ENCODE measurements at regions not wholly inside any gene's neighbourhood (a gene's known extent, or its start where the extent isn't known, plus 50 kb on each side); places are given as distances from the start of the nearest gene placed in this dataset.

- TF ChIP-seq E2F1 (CRISPR knock-in tag; IDR thresholded peaks at IDR 0.05) (no peak), JUN (CRISPR knock-in tag; IDR thresholded peaks at IDR 0.05) (no peak), MLXIP (CRISPR knock-in tag; IDR thresholded peaks at IDR 0.05; ENCODE audit: borderline replicate concordance) (no peak), CBX1 (IDR thresholded peaks at IDR 0.05; ENCODE audit: low read depth) (no peak), ZNF761 (CRISPR knock-in tag; conservative IDR thresholded peaks at IDR 0.05) (no peak), NCOR1 (IDR thresholded peaks at IDR 0.05; ENCODE audit: borderline replicate concordance, low read length) (peak; percentile 68; the same call in 1 of the 2 replicates), ZNF747 (CRISPR knock-in tag; IDR thresholded peaks at IDR 0.05; ENCODE audit: borderline replicate concordance) (peak; percentile 33; the same call in 1 of the 2 replicates), ZSCAN21 (CRISPR knock-in tag; IDR thresholded peaks at IDR 0.05; ENCODE audit: borderline replicate concordance) (no peak; the same call in 1 of the 2 replicates), GATAD1 (CRISPR knock-in tag; IDR thresholded peaks at IDR 0.05) (0 out of 2 replicates have a peak, but pooled peaks have one; percentile 44), ZNF333 (CRISPR knock-in tag; IDR thresholded peaks at IDR 0.05; ENCODE audit: borderline replicate concordance) (no peak), ZNF691 (CRISPR knock-in tag; IDR thresholded peaks at IDR 0.05; ENCODE audit: borderline replicate concordance, low read depth) (peak; percentile 49; the same call in 1 of the 2 replicates), WIZ (CRISPR knock-in tag; IDR thresholded peaks at IDR 0.05) (no peak), FOXO1 (CRISPR knock-in tag; IDR thresholded peaks at IDR 0.05) (peak; percentile 40; the same call in 1 of the 2 replicates), DDIT3 (CRISPR knock-in tag; IDR thresholded peaks at IDR 0.05) (no peak), PRDM15 (CRISPR knock-in tag; IDR thresholded peaks at IDR 0.05) (0 out of 2 replicates have a peak, but pooled peaks have one; percentile 7)
Measured at GRCh38 chr1:234719454-234720251, 109.7 kb upstream of the IRF2BP2 start (continued).
